SK-N-SH (cell line): ENCODE measurements at regions not wholly inside any gene's neighbourhood (a gene's known extent, or its start where the extent isn't known, plus 50 kb on each side); places are given as distances from the start of the nearest gene placed in this dataset.

Experiments used
- CTCF ChIA-PET: fragments of 300-600, 350-600 bp; formaldehyde crosslinking; extraction: SDS; loops from one replicate; lab custom pipeline; 2021; lab: Yijun Ruan, JAX
- POLR2A ChIA-PET: fragments of 350-600 bp; sonication (Branson Sonifier 250); formaldehyde crosslinking; extraction: SDS; loops from one replicate; lab custom pipeline; 2020; ENCODE audit warnings: antibody characterized with exemption, inconsistent platforms; lab: Yijun Ruan, JAX
- DNase-seq: peaks from one replicate; pipeline ENCODE4 v3.0.0; 2012
- H2AFZ ChIP-seq: fragments of 200-600 bp; sonication (generic); 2 replicates; pipeline ENCODE4 v1.8.1; 2016; ENCODE audit warnings: antibody characterized with exemption, mild to moderate bottlenecking, low read depth
- H3F3A ChIP-seq: fragments of 200-600 bp; sonication (generic); replicated peaks from 2 replicates; pipeline ENCODE3; 2016; ENCODE audit warnings: antibody characterized with exemption, mild to moderate bottlenecking; ENCODE audit not compliant: insufficient read depth
- H3K27ac ChIP-seq, 2 experiments: fragments of 200-500 bp in 1 of 2; fragments of 200-600 bp in 1 of 2; sonication (Bioruptor generic) in 1 of 2; sonication (generic), shearing (Covaris generic) in 1 of 2; 2 replicates each; pipeline versions ENCODE4 v1.5.1 to v1.6.1; 2014 to 2016; ENCODE audit warnings: low read depth in 2 of 2, inconsistent platforms in 1 of 2, low read length in 1 of 2, mild to moderate bottlenecking in 1 of 2, mixed read lengths in 1 of 2
- H3K27me3 ChIP-seq: fragments of 200-600 bp; sonication (generic), shearing (Covaris generic); 2 replicates; pipeline ENCODE4 v1.6.1; 2016; ENCODE audit warnings: mixed run types; ENCODE audit not compliant: insufficient read depth
- H3K36me3 ChIP-seq, 2 experiments: fragments of 200-500 bp in 1 of 2; fragments of 200-600 bp in 1 of 2; sonication (Bioruptor generic) in 1 of 2; sonication (generic) in 1 of 2; replicated peaks in 1 of 2; 2 replicates each; pipeline versions ENCODE3 to v1.5.1; 2014 to 2016; ENCODE audit warnings: low read length in 1 of 2, mild to moderate bottlenecking in 1 of 2; ENCODE audit not compliant: insufficient read depth in 2 of 2, control insufficient read depth in 1 of 2
- H3K4me1 ChIP-seq, 2 experiments: fragments of 200-500 bp in 1 of 2; fragments of 200-600 bp in 1 of 2; sonication (Bioruptor generic) in 1 of 2; sonication (generic), shearing (Covaris generic) in 1 of 2; 2 replicates each; pipeline versions ENCODE4 v1.5.1 to v1.6.1; 2014 to 2016; ENCODE audit warnings: low read depth in 1 of 2, low read length in 1 of 2, mixed run types in 1 of 2; ENCODE audit not compliant: insufficient read depth in 2 of 2, control insufficient read depth in 1 of 2
- H3K4me2 ChIP-seq: fragments of 200-600 bp; sonication (generic), shearing (Covaris generic); 2 replicates; pipeline ENCODE4 v1.6.1; 2017; ENCODE audit warnings: mixed run types
- H3K4me3 ChIP-seq, 2 experiments: fragments of 200-500 bp in 1 of 2; fragments of 200-600 bp in 1 of 2; sonication (Bioruptor generic) in 1 of 2; sonication (generic), shearing (Covaris generic) in 1 of 2; 2 replicates each; pipeline versions ENCODE4 v1.5.1 to v1.8.1; 2014 to 2016; ENCODE audit warnings: low read depth in 2 of 2, inconsistent platforms in 1 of 2, low read length in 1 of 2, mild to moderate bottlenecking in 1 of 2, mixed read lengths in 1 of 2, moderate library complexity in 1 of 2
- H3K79me2 ChIP-seq: fragments of 200-600 bp; sonication (generic); 2 replicates; pipeline ENCODE4 v1.8.1; 2017; ENCODE audit warnings: mild to moderate bottlenecking; ENCODE audit not compliant: insufficient read depth
- H3K9ac ChIP-seq: fragments of 200-600 bp; sonication (generic); 2 replicates; pipeline ENCODE4 v1.6.1; 2017; ENCODE audit warnings: mixed run types
- H3K9me2 ChIP-seq: fragments of 200-600 bp; sonication (generic); 2 replicates; pipeline ENCODE4 v1.6.1; 2017; ENCODE audit warnings: mixed run types
- H3K9me3 ChIP-seq: fragments of 200-600 bp; sonication (generic); 2 replicates; pipeline ENCODE4 v1.6.1; 2017; ENCODE audit warnings: mixed run types, mild to moderate bottlenecking, moderate library complexity
- H4K20me1 ChIP-seq: fragments of 200-600 bp; sonication (generic); 2 replicates; pipeline ENCODE4 v1.6.1; 2017; ENCODE audit warnings: mild to moderate bottlenecking, mixed run types; ENCODE audit not compliant: insufficient read depth
- FOSL2 ChIP-seq: IDR thresholded peaks from 2 replicates; pipeline ENCODE4 v1.4.0; 2012; ENCODE audit warnings: low read depth, mild to moderate bottlenecking, moderate library complexity, borderline replicate concordance
- FOXJ3 ChIP-seq: sonication (generic); formaldehyde crosslinking; IDR thresholded peaks from 2 replicates; pipeline ENCODE4 v1.5.1; 2020; ENCODE audit warnings: mild to moderate bottlenecking, missing genetic modification reagents
- IRF3 ChIP-seq: fragments of 150-350 bp; IDR thresholded peaks from 2 replicates; pipeline ENCODE4 v1.6.1; 2016; ENCODE audit warnings: mild to moderate bottlenecking, low read depth, low read length
- NRF1 ChIP-seq: IDR thresholded peaks from 2 replicates; pipeline ENCODE4 v1.6.1; 2012; ENCODE audit warnings: low read depth, mild to moderate bottlenecking, low read length
- RAD21 ChIP-seq: IDR thresholded peaks from 2 replicates; pipeline ENCODE4 v1.6.1; 2012; ENCODE audit warnings: mild to moderate bottlenecking, low read length
- RFX5 ChIP-seq: IDR thresholded peaks from 2 replicates; pipeline ENCODE4 v1.6.1; 2012; ENCODE audit warnings: mild to moderate bottlenecking, improper control_type of control experiment, low read length
- TCF12 ChIP-seq: IDR thresholded peaks from 2 replicates; pipeline ENCODE4 v1.4.0; 2012
- WGBS: methylation state at CpG from one replicate; pipeline ENCODE4 v1.1.6; 2017; ENCODE audit warnings: low lambda C conversion rate; 5-methylcytosine and 5-hydroxymethylcytosine counted together

GRCh38 chr1:22218618-22219250 lies 75.8 kb upstream of the WNT4 start:
- WGBS = 65% methylated on average over 12 of the region's 12 CpGs
- ChIA-PET POLR2A (interaction anchor here (0.5 kb wide), 1 partner anchor 86 kb away, joined by 3 read pairs; no protein-coding TSS in a partner anchor), CTCF (interaction anchor here (1.0 kb wide), 1 partner anchor 8 kb away, joined by 3 read pairs; no protein-coding TSS in a partner anchor)
- Histone ChIP-seq H3K79me2 (no peaks in the 10 kb centered on the region), H3F3A (no peaks in the 10 kb centered on the region), H3K4me2 (no peak overlapping the region), H3K9ac (no peak overlapping the region), H3K27ac (no peak overlapping the region), H3K9me2 (no peaks in the 10 kb centered on the region), H4K20me1 (no peaks in the 10 kb centered on the region), H3K4me1 (no peaks in the 10 kb centered on the region; a peak in 1 of 4 replicates), H3K27me3 (no peaks in the 10 kb centered on the region; the same call in 1 of the 2 replicates), H3K4me3 (no peak overlapping the region), H3K36me3 (no peaks in the 10 kb centered on the region), H3K9me3 (no peaks in the 10 kb centered on the region), H2AFZ (no peak overlapping the region)
- TF ChIP-seq TCF12 (no peak), RFX5 (no peak)
- no peak for DNase-seq

GRCh38 chr1:22221233-22221780 lies 78.4 kb upstream of the WNT4 start:
- no peak for DNase-seq
- no peaks in the 10 kb centered on the region for H3K36me3 ChIP-seq
- ChIA-PET CTCF (no interaction called here), POLR2A (no interaction called here)
- H3K79me2 ChIP-seq = no peaks in the 10 kb centered on the region
- no peaks in the 10 kb centered on the region; a peak in 1 of 4 replicates for H3K4me1 ChIP-seq
- no peak overlapping the region for H3K9ac ChIP-seq
- 64% methylated on average over 8 of the region's 8 CpGs for WGBS
- TF ChIP-seq FOSL2 (no peak), RAD21 (no peak), FOXJ3 (CRISPR knock-in tag) (no peak), IRF3 (no peak)
- H3K4me2 ChIP-seq = no peak overlapping the region
- H3K4me3 ChIP-seq = no peak overlapping the region
- no peaks in the 10 kb centered on the region for H4K20me1 ChIP-seq
- H3K9me3 ChIP-seq = no peaks in the 10 kb centered on the region
- H2AFZ ChIP-seq = no peak overlapping the region
- no peaks in the 10 kb centered on the region for H3K9me2 ChIP-seq
- no peak overlapping the region for H3K27ac ChIP-seq
- H3K27me3 ChIP-seq = no peaks in the 10 kb centered on the region; the same call in 1 of the 2 replicates
- H3F3A ChIP-seq = no peaks in the 10 kb centered on the region

DNA sequence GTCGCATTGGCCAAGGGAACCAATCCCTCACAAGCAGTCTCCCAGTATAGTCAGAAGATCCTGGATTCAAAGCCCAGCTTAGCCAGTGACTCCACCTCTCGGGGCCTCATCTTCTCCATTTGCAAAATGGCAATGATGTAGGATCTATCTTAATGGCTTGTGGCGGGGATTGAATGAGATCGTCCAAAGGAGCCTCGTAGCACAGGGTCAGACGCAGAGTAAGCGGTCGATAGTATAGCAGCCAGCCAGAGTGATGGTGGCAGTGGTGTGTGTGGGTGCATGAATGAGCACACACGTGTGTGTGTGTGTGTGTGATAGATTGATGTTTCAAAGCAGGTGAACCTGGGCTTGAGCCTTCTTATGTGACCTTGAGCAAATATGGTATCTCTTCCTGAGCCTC lies 79.8 kb upstream of the WNT4 start:
- 67% methylated on average over 8 of the region's 9 CpGs for WGBS
- Histone ChIP-seq H3K27ac (no peak overlapping the region), H3K27me3 (no peaks in the 10 kb centered on the region; the same call in 1 of the 2 replicates), H3K79me2 (no peaks in the 10 kb centered on the region), H3K9me2 (no peaks in the 10 kb centered on the region), H3K4me2 (no peak overlapping the region), H3K4me3 (no peak overlapping the region), H3K36me3 (no peaks in the 10 kb centered on the region), H3K4me1 (no peaks in the 10 kb centered on the region; a peak in 1 of 4 replicates), H3K9ac (no peak overlapping the region), H3K9me3 (no peaks in the 10 kb centered on the region), H3F3A (no peaks in the 10 kb centered on the region), H4K20me1 (no peaks in the 10 kb centered on the region), H2AFZ (no peak overlapping the region)
- ChIA-PET CTCF (no interaction called here), POLR2A (no interaction called here)
- no peak for DNase-seq
- TF ChIP-seq NRF1 = no peak
- TF ChIP-seq FOXJ3 (CRISPR knock-in tag) = no peak
